NT2/D1 (cell line): ENCODE measurements at regions not wholly inside any gene's neighbourhood (a gene's known extent, or its start where the extent isn't known, plus 50 kb on each side); places are given as distances from the start of the nearest gene placed in this dataset.

ENCODE experiments used
- YY1 ChIP-seq: IDR thresholded peaks from 2 replicates; pipeline ENCODE4 v1.6.1; 2011; ENCODE audit not compliant: insufficient read length, insufficient read depth
- ZNF274 ChIP-seq: IDR thresholded peaks from 2 replicates; pipeline ENCODE4 v1.6.1; 2011; ENCODE audit warnings: mild to moderate bottlenecking, low read depth, low read length

- TF ChIP-seq YY1 (no peak), ZNF274 (no peak)
Observed at GRCh38 chr6:165760126-165760802, 97.2 kb upstream of the PDE10A start.
